ENCODE measurements at regions not wholly inside any gene's neighbourhood (a gene's known extent, or its start where the extent isn't known, plus 50 kb on each side); places are given as distances from the start of the nearest gene placed in this dataset.
"Not testable (repeated sequence)": the region's sequence is repeated elsewhere in the genome, so short reads cannot be mapped to it uniquely, and the experiment has no call there.

- no peak for TF ChIP-seq CTCF (IDR thresholded peaks at IDR 0.05; ENCODE audit: insufficient read depth, low read depth, low read length)
- DNase-seq (ENCODE audit: low read depth): no peak
Observed at GRCh38 chr16:5222761-5223160, 125.2 kb upstream of the EEF2KMT start.

GRCh38 chr16:5221831-5222230 is 124.2 kb upstream of the EEF2KMT start:
- H3K4me3 ChIP-seq (ENCODE audit: low read depth, low read length); DNase-seq (ENCODE audit: low read depth): not testable (repeated sequence)

More at GRCh38 chr16:5222761-5223160, 125.2 kb upstream of the EEF2KMT start:
- no peak overlapping the region for H3K4me3 ChIP-seq (ENCODE audit: low read depth, low read length)

GRCh38 chr16:5220705-5221104 is 123.1 kb upstream of the EEF2KMT start:
- no peak overlapping the region for H3K4me3 ChIP-seq (ENCODE audit: low read depth, low read length)
- no peak for DNase-seq (ENCODE audit: low read depth)
- no peak for TF ChIP-seq CTCF (IDR thresholded peaks at IDR 0.05; ENCODE audit: insufficient read depth, low read depth, low read length)

- no peak for TF ChIP-seq CTCF (IDR thresholded peaks at IDR 0.05; ENCODE audit: insufficient read depth, low read depth, low read length)
- no peak for DNase-seq (ENCODE audit: low read depth)
- no peak overlapping the region for H3K4me3 ChIP-seq (ENCODE audit: low read depth, low read length)
Observed at GRCh38 chr16:5216441-5217080, 119.0 kb upstream of the EEF2KMT start.

GRCh38 chr16:5215901-5216300 is 118.3 kb upstream of the EEF2KMT start:
- TF ChIP-seq CTCF (IDR thresholded peaks at IDR 0.05; ENCODE audit: insufficient read depth, low read depth, low read length): no peak
- no peak overlapping the region for H3K4me3 ChIP-seq (ENCODE audit: low read depth, low read length)
- no peak for DNase-seq (ENCODE audit: low read depth)

- no peak for TF ChIP-seq CTCF (IDR thresholded peaks at IDR 0.05; ENCODE audit: insufficient read depth, low read depth, low read length)
- DNase-seq (ENCODE audit: low read depth): no peak
- H3K4me3 ChIP-seq (ENCODE audit: low read depth, low read length): no peak overlapping the region
Observed at GRCh38 chr16:5214466-5214865, 116.9 kb upstream of the EEF2KMT start.

- DNase-seq (ENCODE audit: low read depth): peak; percentile 2
- not testable (repeated sequence) for H3K4me3 ChIP-seq (ENCODE audit: low read depth, low read length)
Observed at GRCh38 chr16:5212501-5212900, 114.9 kb upstream of the EEF2KMT start.

- not testable (repeated sequence) for H3K4me3 ChIP-seq (ENCODE audit: low read depth, low read length); DNase-seq (ENCODE audit: low read depth)
Observed at GRCh38 chr16:5207862-5208498, 110.4 kb upstream of the EEF2KMT start.

Data from fibroblast of villous mesenchyme (primary cell).